Stimulated activated CD8-positive, alpha-beta memory T cell treated with anti-CD3 and anti-CD28 coated beads, Interleukin-7, amount 100 ng/mL, for 48 hours (primary cell): ENCODE measurements at regions not wholly inside any gene's neighbourhood (a gene's known extent, or its start where the extent isn't known, plus 50 kb on each side); places are given as distances from the start of the nearest gene placed in this dataset.

ENCODE experiments used
- DNase-seq, 2 donors: peaks; one replicate each; pipeline ENCODE4 v3.0.0-alpha.2; 2020; ENCODE audit warnings: low read depth in 1 of 2; ENCODE audit errors: extremely low read depth in 1 of 2

GRCh38 chr16:59212492-59213024 lies 478.4 kb upstream of the GOT2 start:
- DNase-seq: no peak

GRCh38 chr16:59210955-59211541 lies 476.9 kb upstream of the GOT2 start:
- DNase-seq: no peak

GRCh38 chr16:59205403-59205802 lies 471.3 kb upstream of the GOT2 start:
- no peak for DNase-seq

- DNase-seq: no peak
Measured at GRCh38 chr16:59204589-59204988, 470.5 kb upstream of the GOT2 start.

GRCh38 chr16:59202233-59202862 lies 468.2 kb upstream of the GOT2 start:
- no peak for DNase-seq

GRCh38 chr16:59201821-59202220 lies 467.7 kb upstream of the GOT2 start:
- no peak for DNase-seq

- DNase-seq: no peak
Measured at GRCh38 chr16:59201160-59201559, 467.0 kb upstream of the GOT2 start.

- DNase-seq: no peak
Measured at GRCh38 chr16:59198487-59198886, 464.4 kb upstream of the GOT2 start.

GRCh38 chr16:59195242-59195641 lies 461.1 kb upstream of the GOT2 start:
- DNase-seq: no peak

GRCh38 chr16:59193637-59194036 lies 459.5 kb upstream of the GOT2 start:
- DNase-seq: no peak

GRCh38 chr16:59192551-59193199 lies 458.6 kb upstream of the GOT2 start:
- no peak for DNase-seq

GRCh38 chr16:59190731-59191130 lies 456.6 kb upstream of the GOT2 start:
- no peak for DNase-seq

GRCh38 chr16:59188029-59188428 lies 453.9 kb upstream of the GOT2 start:
- DNase-seq: no peak

- DNase-seq: no peak
Measured at GRCh38 chr16:59181821-59182420, 447.8 kb upstream of the GOT2 start.

GRCh38 chr16:59180083-59180476 lies 446.0 kb upstream of the GOT2 start:
- no peak for DNase-seq

- DNase-seq: no peak
Measured at GRCh38 chr16:59179446-59180082, 445.4 kb upstream of the GOT2 start.

- no peak for DNase-seq
Measured at GRCh38 chr16:59173408-59173831, 439.3 kb upstream of the GOT2 start.

GRCh38 chr16:59170099-59170712 lies 436.1 kb upstream of the GOT2 start:
- DNase-seq: no peak

GRCh38 chr16:59169168-59169567 lies 435.1 kb upstream of the GOT2 start:
- no peak for DNase-seq

- no peak for DNase-seq
Measured at GRCh38 chr16:59168461-59169114, 434.5 kb upstream of the GOT2 start.
